Nephron (organoid): ENCODE measurements at regions not wholly inside any gene's neighbourhood (a gene's known extent, or its start where the extent isn't known, plus 50 kb on each side); places are given as distances from the start of the nearest gene placed in this dataset.
A peak's percentile ranks its signal among the peaks of the same experiment; 100 is the strongest.

ENCODE experiments used
- H3K27ac Mint-ChIP-seq, 3 experiments: 2 replicates each; pipeline ENCODE4 v1.8.0; 2020; ENCODE audit warnings: mixed read lengths in 3 of 3, mild to moderate bottlenecking in 2 of 3, moderate library complexity in 1 of 3
- H3K27me3 Mint-ChIP-seq: 2 replicates; pipeline ENCODE4 v1.8.0; 2021; ENCODE audit warnings: low read depth, mild to moderate bottlenecking, moderate library complexity, mixed read lengths
- H3K36me3 Mint-ChIP-seq: 2 replicates; pipeline ENCODE4 v1.8.0; 2020; ENCODE audit warnings: low read depth, mixed read lengths
- H3K4me1 Mint-ChIP-seq: 2 replicates; pipeline ENCODE4 v1.8.0; 2020; ENCODE audit warnings: mixed read lengths
- H3K4me3 Mint-ChIP-seq, 3 experiments: 2 replicates each; pipeline ENCODE4 v1.8.0; 2020; ENCODE audit warnings: mild to moderate bottlenecking in 3 of 3, mixed read lengths in 3 of 3, moderate library complexity in 2 of 3
- H3K9me3 Mint-ChIP-seq: 2 replicates; pipeline ENCODE4 v1.8.0; 2020; ENCODE audit warnings: mixed read lengths
- TF ChIP-seq, protein P1 (sequence below), 3 experiments: fragments of 200-600 bp; sonication (generic); IDR thresholded peaks; one replicate each; pipeline ENCODE4 v1.5.0; 2021; ENCODE audit warnings: antibody characterized with exemption in 3 of 3; ENCODE audit not compliant: unreplicated experiment in 3 of 3

DNA sequence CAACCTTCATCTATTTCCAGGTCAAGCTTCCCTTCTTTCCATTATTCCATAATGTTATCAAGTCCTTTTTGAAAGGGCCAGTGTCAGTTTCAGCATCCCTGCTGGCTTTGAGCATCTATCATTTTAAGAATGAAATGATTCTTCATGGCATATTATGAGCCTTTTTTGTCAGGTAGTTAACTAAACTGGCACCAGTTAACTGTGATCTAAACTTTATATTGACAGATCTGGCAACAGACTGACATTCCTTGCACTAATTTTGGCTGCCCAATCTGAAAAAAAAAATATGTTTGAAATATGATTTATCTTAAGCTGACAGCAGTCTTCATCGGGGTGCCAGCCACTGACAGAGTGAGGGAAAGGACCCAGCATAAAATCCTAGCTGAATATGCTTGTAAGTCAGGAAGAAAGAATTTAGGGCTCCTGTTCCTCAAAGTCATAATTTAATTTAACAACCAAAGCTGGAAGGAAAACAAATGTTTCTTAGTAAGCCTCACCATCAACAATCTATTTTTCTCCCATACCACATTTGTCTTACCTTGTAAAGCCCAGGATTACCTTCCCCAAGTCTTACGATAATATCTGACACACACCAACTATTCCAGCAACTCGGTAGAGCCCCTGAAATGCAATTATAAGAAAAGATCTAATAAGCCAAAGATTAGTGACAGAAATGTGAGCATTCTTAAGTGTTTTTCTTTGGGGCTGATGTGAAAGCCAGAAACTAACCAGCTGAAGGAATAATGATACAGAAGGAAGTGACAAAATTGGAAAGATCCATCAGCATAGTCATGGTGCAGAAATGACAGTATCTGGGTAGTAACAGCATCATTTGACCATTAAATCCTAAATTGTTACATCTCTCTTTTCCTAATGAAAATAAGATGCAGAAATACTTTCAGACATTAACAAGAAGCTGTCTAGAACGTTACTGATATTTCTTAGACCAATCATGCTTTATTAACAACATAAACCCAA is 228.1 kb downstream of the RBM43 start:
- H3K9me3 Mint-ChIP-seq: peaks cover 2% of the 10 kb centered on the region
- TF ChIP-seq, protein P1, sequence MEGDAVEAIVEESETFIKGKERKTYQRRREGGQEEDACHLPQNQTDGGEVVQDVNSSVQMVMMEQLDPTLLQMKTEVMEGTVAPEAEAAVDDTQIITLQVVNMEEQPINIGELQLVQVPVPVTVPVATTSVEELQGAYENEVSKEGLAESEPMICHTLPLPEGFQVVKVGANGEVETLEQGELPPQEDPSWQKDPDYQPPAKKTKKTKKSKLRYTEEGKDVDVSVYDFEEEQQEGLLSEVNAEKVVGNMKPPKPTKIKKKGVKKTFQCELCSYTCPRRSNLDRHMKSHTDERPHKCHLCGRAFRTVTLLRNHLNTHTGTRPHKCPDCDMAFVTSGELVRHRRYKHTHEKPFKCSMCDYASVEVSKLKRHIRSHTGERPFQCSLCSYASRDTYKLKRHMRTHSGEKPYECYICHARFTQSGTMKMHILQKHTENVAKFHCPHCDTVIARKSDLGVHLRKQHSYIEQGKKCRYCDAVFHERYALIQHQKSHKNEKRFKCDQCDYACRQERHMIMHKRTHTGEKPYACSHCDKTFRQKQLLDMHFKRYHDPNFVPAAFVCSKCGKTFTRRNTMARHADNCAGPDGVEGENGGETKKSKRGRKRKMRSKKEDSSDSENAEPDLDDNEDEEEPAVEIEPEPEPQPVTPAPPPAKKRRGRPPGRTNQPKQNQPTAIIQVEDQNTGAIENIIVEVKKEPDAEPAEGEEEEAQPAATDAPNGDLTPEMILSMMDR (IDR thresholded peaks at IDR 0.05; ENCODE audit: unreplicated experiment in 3 of 3): no peak
- H3K27ac Mint-ChIP-seq: peak overlapping the region in 1 of 3 experiments; percentile 69
- H3K4me1 Mint-ChIP-seq: peaks cover 28% of the 10 kb centered on the region
- H3K36me3 Mint-ChIP-seq: peaks cover 3% of the 10 kb centered on the region
- H3K4me3 Mint-ChIP-seq: no peak overlapping the region
- peaks cover 4% of the 10 kb centered on the region for H3K27me3 Mint-ChIP-seq

DNA sequence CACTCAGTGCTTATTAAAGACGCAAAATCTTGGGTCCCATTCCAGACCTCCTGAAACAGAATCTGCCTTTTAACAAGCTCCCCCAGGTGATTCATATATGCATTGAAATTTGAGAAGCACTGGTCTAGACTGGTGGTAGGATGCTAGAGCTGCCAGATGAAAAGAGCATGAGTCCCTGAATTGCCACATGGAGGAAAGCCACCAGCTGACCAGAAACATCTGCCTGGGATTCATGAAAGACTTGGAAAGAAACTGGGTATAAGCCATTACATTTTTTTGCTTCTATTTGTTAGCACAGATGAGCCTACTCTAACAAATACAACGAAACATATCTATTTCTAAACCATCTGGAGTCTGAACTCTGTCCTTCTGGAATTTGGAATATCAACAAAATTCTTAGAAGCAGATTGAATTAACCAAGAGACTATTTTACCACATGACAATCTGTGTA is 228.9 kb downstream of the RBM43 start:
- H3K4me3 Mint-ChIP-seq: no peak overlapping the region
- TF ChIP-seq, protein P1 (IDR thresholded peaks at IDR 0.05; ENCODE audit: unreplicated experiment in 3 of 3): no peak
- H3K36me3 Mint-ChIP-seq: peaks cover 3% of the 10 kb centered on the region
- peaks cover 28% of the 10 kb centered on the region for H3K4me1 Mint-ChIP-seq
- H3K27ac Mint-ChIP-seq: peak overlapping the region; percentile 32 to 51 (median 43)
- peaks cover 2% of the 10 kb centered on the region for H3K9me3 Mint-ChIP-seq
- peaks cover 4% of the 10 kb centered on the region for H3K27me3 Mint-ChIP-seq

DNA sequence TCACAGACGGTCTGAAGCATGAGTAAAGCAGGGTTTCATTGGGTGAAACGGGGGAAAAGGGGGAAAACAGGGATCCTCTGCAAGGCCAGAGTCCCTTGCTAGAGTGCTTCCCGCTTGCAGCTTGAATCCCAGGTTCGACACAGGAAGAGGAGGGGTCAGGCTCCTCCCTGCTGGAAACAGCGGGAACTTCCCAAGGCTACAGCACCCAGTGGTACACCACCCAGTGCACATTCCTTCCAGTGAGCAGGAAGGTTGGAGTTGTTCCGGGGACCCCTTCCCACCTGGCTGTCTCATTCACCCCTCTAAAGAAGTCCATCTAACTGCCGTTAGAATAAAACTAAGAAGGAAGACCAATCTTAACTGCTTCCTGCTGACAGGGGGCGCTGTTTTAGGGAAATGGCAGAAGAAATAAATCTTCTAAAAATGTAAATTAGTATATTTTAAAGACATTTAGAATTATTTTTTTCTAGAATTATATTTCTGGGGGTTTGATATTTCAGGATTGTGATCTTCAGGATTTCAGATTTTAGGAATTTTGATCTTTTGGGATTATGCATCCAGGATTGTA is 230.9 kb downstream of the RBM43 start:
- Mint-ChIP-seq H3K27ac (no peak overlapping the region), H3K4me1 (peaks cover 28% of the 10 kb centered on the region), H3K27me3 (no peaks in the 10 kb centered on the region), H3K36me3 (peaks cover 3% of the 10 kb centered on the region), H3K9me3 (peaks cover 2% of the 10 kb centered on the region), H3K4me3 (no peak overlapping the region)
- TF ChIP-seq, protein P1 (IDR thresholded peaks at IDR 0.05; ENCODE audit: unreplicated experiment in 3 of 3): no peak

DNA sequence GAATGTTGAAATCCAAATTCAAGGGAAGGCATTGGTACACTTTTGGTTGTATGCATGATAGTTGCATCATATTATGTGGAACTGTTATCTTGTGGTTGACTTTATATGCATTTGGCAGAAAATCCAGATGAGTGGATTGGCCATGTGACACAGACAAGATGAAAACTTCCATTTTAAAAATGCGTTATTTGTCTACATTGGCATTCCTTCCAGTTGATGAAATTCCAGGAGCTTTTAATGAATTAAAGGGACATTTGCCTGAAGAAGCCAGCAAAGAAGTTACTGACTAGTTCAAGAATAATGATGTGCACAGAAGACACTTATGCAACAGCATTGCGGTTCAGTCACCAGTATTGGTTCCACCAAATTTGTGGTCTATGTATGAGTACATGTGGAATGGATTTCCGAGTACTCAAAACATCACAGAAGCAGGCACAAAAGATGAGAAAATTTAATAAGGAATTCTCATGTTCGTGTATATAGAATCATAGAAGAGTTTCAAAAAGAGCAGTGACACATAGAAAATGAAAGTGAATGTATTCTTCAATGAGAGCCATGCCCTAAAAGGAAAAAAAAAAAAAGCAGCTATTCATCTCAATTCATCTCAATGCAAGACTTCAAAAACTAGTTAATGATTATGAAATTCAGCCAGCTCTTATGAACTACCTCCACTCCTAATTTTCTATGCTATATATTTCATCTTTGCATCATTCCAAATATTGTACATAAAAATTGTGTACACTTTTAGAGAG is 232.1 kb downstream of the RBM43 start:
- Mint-ChIP-seq H3K4me3 (no peak overlapping the region), H3K9me3 (peaks cover 2% of the 10 kb centered on the region), H3K36me3 (no peaks in the 10 kb centered on the region), H3K4me1 (peaks cover 24% of the 10 kb centered on the region), H3K27ac (no peak overlapping the region), H3K27me3 (no peaks in the 10 kb centered on the region)
- TF ChIP-seq, protein P1 (IDR thresholded peaks at IDR 0.05; ENCODE audit: unreplicated experiment in 3 of 3): no peak

DNA sequence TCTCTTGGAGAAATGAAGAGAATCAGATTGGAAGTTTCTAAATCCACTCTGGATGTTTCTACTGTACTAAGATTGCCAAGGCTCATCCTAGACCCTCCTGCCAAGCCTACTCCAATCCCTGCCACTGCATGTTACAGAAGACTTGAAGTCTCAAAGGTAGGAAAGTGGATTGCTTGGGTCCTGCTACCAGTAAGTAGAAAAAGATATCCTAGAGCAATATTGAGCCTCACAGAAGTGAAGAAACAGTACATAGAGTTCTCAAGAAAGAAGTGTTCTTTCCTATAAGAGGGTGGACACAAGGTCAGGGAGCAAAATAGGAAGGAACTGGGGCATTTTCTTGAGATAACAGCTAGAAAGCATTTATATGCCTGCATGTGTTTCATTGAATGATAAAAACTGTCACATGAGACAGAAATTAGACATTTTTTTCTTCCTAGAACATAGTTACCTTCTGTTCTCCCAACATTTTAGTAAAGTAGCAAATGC is 232.9 kb downstream of the RBM43 start:
- TF ChIP-seq, protein P1 (IDR thresholded peaks at IDR 0.05; ENCODE audit: unreplicated experiment in 3 of 3): no peak
- Mint-ChIP-seq H3K27me3 (no peaks in the 10 kb centered on the region), H3K9me3 (peaks cover 2% of the 10 kb centered on the region), H3K27ac (no peak overlapping the region), H3K36me3 (no peaks in the 10 kb centered on the region), H3K4me1 (peaks cover 19% of the 10 kb centered on the region), H3K4me3 (no peak overlapping the region)
